Endothelial cell (in vitro differentiated cells): ENCODE measurements at regions not wholly inside any gene's neighbourhood (a gene's known extent, or its start where the extent isn't known, plus 50 kb on each side); places are given as distances from the start of the nearest gene placed in this dataset.

ENCODE experiments used
- DNase-seq: peaks from one replicate; pipeline ENCODE4 v3.0.0; 2021; ENCODE audit warnings: low spot score
- H3K27ac Mint-ChIP-seq: one replicate; pipeline ENCODE4 v1.8.0; 2021; ENCODE audit warnings: mixed read lengths, inconsistent platforms; ENCODE audit not compliant: unreplicated experiment
- H3K27me3 Mint-ChIP-seq: one replicate; pipeline ENCODE4 v1.8.0; 2021; ENCODE audit warnings: mild to moderate bottlenecking, moderate library complexity, mixed read lengths, inconsistent platforms; ENCODE audit not compliant: unreplicated experiment
- H3K36me3 Mint-ChIP-seq: one replicate; pipeline ENCODE4 v1.8.0; 2021; ENCODE audit warnings: mild to moderate bottlenecking, low read depth, mixed read lengths, inconsistent platforms; ENCODE audit not compliant: unreplicated experiment
- H3K4me1 Mint-ChIP-seq: one replicate; pipeline ENCODE4 v1.8.0; 2021; ENCODE audit warnings: mild to moderate bottlenecking, mixed read lengths, inconsistent platforms; ENCODE audit not compliant: unreplicated experiment
- H3K4me3 Mint-ChIP-seq: one replicate; pipeline ENCODE4 v1.8.0; 2021; ENCODE audit warnings: mild to moderate bottlenecking, mixed read lengths, inconsistent platforms; ENCODE audit not compliant: unreplicated experiment
- H3K9me3 Mint-ChIP-seq: one replicate; pipeline ENCODE4 v1.8.0; 2021; ENCODE audit warnings: mixed read lengths, inconsistent platforms; ENCODE audit not compliant: unreplicated experiment
- CTCF ChIP-seq: fragments of 200-600 bp; sonication (generic); IDR thresholded peaks from one replicate; pipeline ENCODE4 v1.5.0; 2021; ENCODE audit warnings: antibody characterized with exemption; ENCODE audit not compliant: unreplicated experiment

GRCh38 chr1:99086057-99086456, 81.4 kb upstream of the PLPPR5 start:
- Mint-ChIP-seq H3K27me3 (no peaks in the 10 kb centered on the region), H3K4me1 (peaks cover 3% of the 10 kb centered on the region), H3K9me3 (no peaks in the 10 kb centered on the region), H3K4me3 (no peak overlapping the region), H3K27ac (no peak overlapping the region), H3K36me3 (no peaks in the 10 kb centered on the region)
- no peak for TF ChIP-seq CTCF
- no peak for DNase-seq

DNA sequence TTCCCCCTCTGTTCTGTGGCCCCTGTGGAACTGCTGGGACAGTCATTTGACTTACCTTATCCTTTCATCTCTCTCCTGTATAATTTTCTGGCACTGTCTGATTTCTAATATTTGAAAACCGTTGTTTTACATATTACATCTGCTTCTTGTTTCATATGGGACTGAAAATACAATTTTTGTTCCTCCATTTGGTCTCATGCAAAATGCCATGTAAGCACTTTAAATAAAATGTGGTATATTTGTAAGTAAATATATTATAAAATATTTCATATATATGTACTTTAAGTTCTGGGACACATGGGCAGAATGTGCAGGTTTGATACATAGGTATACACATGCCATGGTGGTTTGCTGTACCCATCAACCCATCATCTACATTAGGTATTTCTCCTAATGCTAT, 93.9 kb upstream of the PLPPR5 start:
- Mint-ChIP-seq H3K27me3 (peaks cover 4% of the 10 kb centered on the region), H3K4me3 (no peak overlapping the region), H3K27ac (no peak overlapping the region), H3K36me3 (no peaks in the 10 kb centered on the region), H3K4me1 (no peaks in the 10 kb centered on the region), H3K9me3 (peaks cover 4% of the 10 kb centered on the region)
- DNase-seq: no peak
- TF ChIP-seq CTCF: no peak

DNA sequence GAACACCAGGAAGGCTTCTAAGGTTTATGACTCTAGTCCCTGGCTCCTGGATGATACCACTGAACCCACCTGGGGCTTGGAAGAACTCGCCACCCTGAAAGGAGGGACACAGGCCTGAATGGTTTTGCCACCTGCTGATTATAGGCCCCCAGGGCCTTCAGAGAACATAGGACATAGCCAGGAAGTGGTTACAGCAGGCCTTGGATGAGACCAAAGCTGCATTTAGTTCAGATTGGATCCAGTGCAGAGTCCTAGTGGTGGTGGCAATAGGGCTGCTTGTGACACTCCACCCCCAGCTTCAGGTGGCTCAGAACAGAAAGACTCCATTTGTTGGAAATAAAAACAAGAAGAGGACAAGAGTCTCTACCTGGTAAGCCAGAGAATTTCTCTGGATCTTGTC, 101.6 kb upstream of the PLPPR5 start:
- no peak for DNase-seq
- H3K36me3 Mint-ChIP-seq: no peaks in the 10 kb centered on the region
- no peaks in the 10 kb centered on the region for H3K4me1 Mint-ChIP-seq
- TF ChIP-seq CTCF: no peak
- H3K4me3 Mint-ChIP-seq: no peak overlapping the region
- H3K27ac Mint-ChIP-seq: no peak overlapping the region
- no peaks in the 10 kb centered on the region for H3K9me3 Mint-ChIP-seq
- H3K27me3 Mint-ChIP-seq: no peaks in the 10 kb centered on the region

DNA sequence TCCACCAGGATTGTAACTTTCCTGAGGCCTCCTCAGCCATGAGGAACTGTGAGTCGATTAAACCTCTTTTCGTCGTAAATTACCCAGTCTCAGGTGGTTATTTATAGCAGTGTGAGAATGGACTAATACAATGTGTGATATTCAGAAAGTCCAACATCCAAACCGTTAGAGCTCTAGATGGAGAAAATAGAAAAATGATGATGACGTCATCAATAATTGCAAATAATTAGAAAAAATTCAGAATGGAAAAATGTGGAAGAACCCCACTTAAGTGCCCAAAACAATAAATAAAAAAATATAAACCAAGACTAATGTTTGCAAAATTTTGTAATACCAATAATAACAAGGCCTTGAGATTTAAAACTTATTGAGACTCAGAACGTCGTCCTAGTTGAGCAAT, 103.0 kb upstream of the PLPPR5 start:
- TF ChIP-seq CTCF: no peak
- no peak overlapping the region for H3K27ac Mint-ChIP-seq
- no peaks in the 10 kb centered on the region for H3K4me1 Mint-ChIP-seq
- no peaks in the 10 kb centered on the region for H3K27me3 Mint-ChIP-seq
- H3K36me3 Mint-ChIP-seq: no peaks in the 10 kb centered on the region
- no peaks in the 10 kb centered on the region for H3K9me3 Mint-ChIP-seq
- H3K4me3 Mint-ChIP-seq: no peak overlapping the region
- DNase-seq: no peak

GRCh38 chr1:99110140-99111041, 105.7 kb upstream of the PLPPR5 start:
- Mint-ChIP-seq H3K27ac (no peak overlapping the region), H3K27me3 (no peaks in the 10 kb centered on the region), H3K4me1 (peaks cover 5% of the 10 kb centered on the region), H3K4me3 (no peak overlapping the region), H3K36me3 (no peaks in the 10 kb centered on the region), H3K9me3 (no peaks in the 10 kb centered on the region)
- DNase-seq: no peak
- no peak for TF ChIP-seq CTCF
